ENCODE measurements at regions not wholly inside any gene's neighbourhood (a gene's known extent, or its start where the extent isn't known, plus 50 kb on each side); places are given as distances from the start of the nearest gene placed in this dataset.
"Not testable (repeated sequence)": the region's sequence is repeated elsewhere in the genome, so short reads cannot be mapped to it uniquely, and the experiment has no call there.

GRCh38 chr5:28954074-28954473 lies 1915.7 kb upstream of the CDH9 start:
- H3K4me1 Mint-ChIP-seq = no peaks in the 10 kb centered on the region
- no peaks in the 10 kb centered on the region for H3K27me3 Mint-ChIP-seq
- peaks cover 10% of the 10 kb centered on the region for H3K9me3 Mint-ChIP-seq
- no peaks in the 10 kb centered on the region for H3K36me3 Mint-ChIP-seq (ENCODE audit: low read depth)
- no peak for ATAC-seq (replicated peaks)
- H3K4me3 Mint-ChIP-seq = no peak overlapping the region
- no peak overlapping the region for H3K27ac Mint-ChIP-seq

- Mint-ChIP-seq H3K4me3 (no peak overlapping the region), H3K4me1 (no peaks in the 10 kb centered on the region), H3K27me3 (no peaks in the 10 kb centered on the region), H3K36me3 (ENCODE audit: low read depth) (no peaks in the 10 kb centered on the region), H3K9me3 (peaks cover 11% of the 10 kb centered on the region), H3K27ac (no peak overlapping the region)
- ATAC-seq (replicated peaks) = no peak
Measured at GRCh38 chr5:28947865-28948264, 1909.5 kb upstream of the CDH9 start.

GRCh38 chr5:28945859-28946258 lies 1907.5 kb upstream of the CDH9 start:
- no peak for ATAC-seq (replicated peaks)
- H3K4me1 Mint-ChIP-seq = no peaks in the 10 kb centered on the region
- no peaks in the 10 kb centered on the region for H3K36me3 Mint-ChIP-seq (ENCODE audit: low read depth)
- H3K27ac Mint-ChIP-seq = no peak overlapping the region
- no peak overlapping the region for H3K4me3 Mint-ChIP-seq
- peaks cover 8% of the 10 kb centered on the region for H3K9me3 Mint-ChIP-seq
- H3K27me3 Mint-ChIP-seq = no peaks in the 10 kb centered on the region

- not testable (repeated sequence) for H3K9me3 Mint-ChIP-seq
Measured at GRCh38 chr5:28929366-28929765, 1891.0 kb upstream of the CDH9 start.

GRCh38 chr5:28928327-28928790 lies 1890.0 kb upstream of the CDH9 start:
- not testable (repeated sequence) for H3K27ac Mint-ChIP-seq; H3K4me1 Mint-ChIP-seq; H3K4me3 Mint-ChIP-seq; H3K36me3 Mint-ChIP-seq (ENCODE audit: low read depth); ATAC-seq (replicated peaks); H3K9me3 Mint-ChIP-seq; H3K27me3 Mint-ChIP-seq

More at GRCh38 chr5:28929366-28929765, 1891.0 kb upstream of the CDH9 start:
- not testable (repeated sequence) for H3K4me1 Mint-ChIP-seq; H3K36me3 Mint-ChIP-seq (ENCODE audit: low read depth); ATAC-seq (replicated peaks); H3K27me3 Mint-ChIP-seq; H3K27ac Mint-ChIP-seq; H3K4me3 Mint-ChIP-seq

- Mint-ChIP-seq H3K9me3 (peaks cover 7% of the 10 kb centered on the region), H3K27me3 (no peaks in the 10 kb centered on the region), H3K36me3 (ENCODE audit: low read depth) (no peaks in the 10 kb centered on the region), H3K4me3 (no peak overlapping the region), H3K27ac (no peak overlapping the region), H3K4me1 (no peaks in the 10 kb centered on the region)
- no peak for ATAC-seq (replicated peaks)
Measured at GRCh38 chr5:28927559-28928326, 1889.4 kb upstream of the CDH9 start.

- H3K27ac Mint-ChIP-seq = no peak overlapping the region
- ATAC-seq (replicated peaks) = no peak
- H3K4me3 Mint-ChIP-seq = no peak overlapping the region
- H3K9me3 Mint-ChIP-seq = peaks cover 12% of the 10 kb centered on the region
- no peaks in the 10 kb centered on the region for H3K4me1 Mint-ChIP-seq
- H3K36me3 Mint-ChIP-seq (ENCODE audit: low read depth) = no peaks in the 10 kb centered on the region
- H3K27me3 Mint-ChIP-seq = no peaks in the 10 kb centered on the region
Measured at GRCh38 chr5:28926422-28926821, 1888.0 kb upstream of the CDH9 start.

GRCh38 chr5:28917631-28918030 lies 1879.2 kb upstream of the CDH9 start:
- H3K9me3 Mint-ChIP-seq = peaks cover 5% of the 10 kb centered on the region
- no peaks in the 10 kb centered on the region for H3K27me3 Mint-ChIP-seq
- H3K4me3 Mint-ChIP-seq = no peak overlapping the region
- H3K27ac Mint-ChIP-seq = no peak overlapping the region
- ATAC-seq (replicated peaks) = no peak
- no peaks in the 10 kb centered on the region for H3K36me3 Mint-ChIP-seq (ENCODE audit: low read depth)
- H3K4me1 Mint-ChIP-seq = no peaks in the 10 kb centered on the region

GRCh38 chr5:28914297-28914696 lies 1875.9 kb upstream of the CDH9 start:
- H3K4me3 Mint-ChIP-seq = no peak overlapping the region
- H3K27me3 Mint-ChIP-seq = no peaks in the 10 kb centered on the region
- H3K27ac Mint-ChIP-seq = no peak overlapping the region
- ATAC-seq (replicated peaks) = no peak
- no peaks in the 10 kb centered on the region for H3K36me3 Mint-ChIP-seq (ENCODE audit: low read depth)
- no peaks in the 10 kb centered on the region for H3K4me1 Mint-ChIP-seq
- peaks cover 15% of the 10 kb centered on the region for H3K9me3 Mint-ChIP-seq

GRCh38 chr5:28903643-28904042 lies 1865.3 kb upstream of the CDH9 start:
- ATAC-seq (replicated peaks) = no peak
- no peak overlapping the region for H3K27ac Mint-ChIP-seq
- H3K4me3 Mint-ChIP-seq = no peak overlapping the region
- H3K36me3 Mint-ChIP-seq (ENCODE audit: low read depth) = no peaks in the 10 kb centered on the region
- no peaks in the 10 kb centered on the region for H3K27me3 Mint-ChIP-seq
- H3K4me1 Mint-ChIP-seq = no peaks in the 10 kb centered on the region
- H3K9me3 Mint-ChIP-seq = peaks cover 15% of the 10 kb centered on the region

GRCh38 chr5:28896949-28897348 lies 1858.6 kb upstream of the CDH9 start:
- no peak overlapping the region for H3K27ac Mint-ChIP-seq
- H3K9me3 Mint-ChIP-seq = peaks cover 4% of the 10 kb centered on the region
- no peak overlapping the region for H3K4me3 Mint-ChIP-seq
- H3K27me3 Mint-ChIP-seq = no peaks in the 10 kb centered on the region
- no peaks in the 10 kb centered on the region for H3K4me1 Mint-ChIP-seq
- no peak for ATAC-seq (replicated peaks)
- no peaks in the 10 kb centered on the region for H3K36me3 Mint-ChIP-seq (ENCODE audit: low read depth)

GRCh38 chr5:28880936-28881335 lies 1842.5 kb upstream of the CDH9 start:
- no peaks in the 10 kb centered on the region for H3K4me1 Mint-ChIP-seq
- H3K27ac Mint-ChIP-seq = no peak overlapping the region
- no peaks in the 10 kb centered on the region for H3K36me3 Mint-ChIP-seq (ENCODE audit: low read depth)
- peaks cover 16% of the 10 kb centered on the region for H3K9me3 Mint-ChIP-seq
- H3K27me3 Mint-ChIP-seq = no peaks in the 10 kb centered on the region
- no peak overlapping the region for H3K4me3 Mint-ChIP-seq
- ATAC-seq (replicated peaks) = no peak

GRCh38 chr5:28877050-28877449 lies 1838.7 kb upstream of the CDH9 start:
- no peak overlapping the region for H3K4me3 Mint-ChIP-seq
- no peak for ATAC-seq (replicated peaks)
- no peaks in the 10 kb centered on the region for H3K4me1 Mint-ChIP-seq
- no peaks in the 10 kb centered on the region for H3K27me3 Mint-ChIP-seq
- H3K27ac Mint-ChIP-seq = no peak overlapping the region
- peaks cover 21% of the 10 kb centered on the region for H3K9me3 Mint-ChIP-seq
- H3K36me3 Mint-ChIP-seq (ENCODE audit: low read depth) = no peaks in the 10 kb centered on the region

GRCh38 chr5:28864006-28864405 lies 1825.6 kb upstream of the CDH9 start:
- ATAC-seq (replicated peaks) = no peak
- Mint-ChIP-seq H3K9me3 (peaks cover 12% of the 10 kb centered on the region), H3K4me1 (no peaks in the 10 kb centered on the region), H3K27ac (no peak overlapping the region), H3K27me3 (no peaks in the 10 kb centered on the region), H3K36me3 (ENCODE audit: low read depth) (no peaks in the 10 kb centered on the region), H3K4me3 (no peak overlapping the region)

GRCh38 chr5:28862860-28863196 lies 1824.4 kb upstream of the CDH9 start:
- H3K4me1 Mint-ChIP-seq = no peaks in the 10 kb centered on the region
- H3K4me3 Mint-ChIP-seq = no peak overlapping the region
- no peak for ATAC-seq (replicated peaks)
- peaks cover 14% of the 10 kb centered on the region for H3K9me3 Mint-ChIP-seq
- H3K27ac Mint-ChIP-seq = no peak overlapping the region
- no peaks in the 10 kb centered on the region for H3K36me3 Mint-ChIP-seq (ENCODE audit: low read depth)
- no peaks in the 10 kb centered on the region for H3K27me3 Mint-ChIP-seq
